Uterus (tissue), 2 donors: ENCODE measurements at regions not wholly inside any gene's neighbourhood (a gene's known extent, or its start where the extent isn't known, plus 50 kb on each side); places are given as distances from the start of the nearest gene placed in this dataset.

Source experiments
- CTCF ChIP-seq, 4 experiments: fragments of 200-600 bp in 2 of 4; fragments of 450-650 bp in 2 of 4; sonication (generic) in 2 of 4; IDR thresholded peaks; one replicate each; pipeline ENCODE4 v1.5.1; 2016 to 2019; ENCODE audit warnings: antibody characterized with exemption in 4 of 4, mild to moderate bottlenecking in 2 of 4, moderate library complexity in 1 of 4
- POLR2A ChIP-seq, 2 donors: fragments of 450-650 bp; IDR thresholded peaks; one replicate each; pipeline ENCODE4 v1.6.1; 2016; ENCODE audit warnings: antibody characterized with exemption in 2 of 2, mild to moderate bottlenecking in 1 of 2, moderate library complexity in 1 of 2

GRCh38 chr3:525415-525814, 328.9 kb downstream of the CHL1 start:
- TF ChIP-seq CTCF (IDR thresholded peaks at IDR 0.05) (no peak), POLR2A (IDR thresholded peaks at IDR 0.05) (no peak)
